Tibial artery (tissue), 4 donors: ENCODE measurements at regions not wholly inside any gene's neighbourhood (a gene's known extent, or its start where the extent isn't known, plus 50 kb on each side); places are given as distances from the start of the nearest gene placed in this dataset.
"Not testable (repeated sequence)": the region's sequence is repeated elsewhere in the genome, so short reads cannot be mapped to it uniquely, and the experiment has no call there.

Experiments used
- DNase-seq, 2 donors: peaks; one replicate each; pipeline ENCODE4 v3.0.0-alpha.2; 2019
- H3K27ac ChIP-seq, 2 donors: fragments of 200-600 bp; sonication (generic) in 1 of 2; 1 replicate in 1 of 2; 2 replicates in 1 of 2; pipeline ENCODE4 v1.5.1; 2018 to 2019; ENCODE audit warnings: mild to moderate bottlenecking in 1 of 2
- H3K27me3 ChIP-seq, 2 donors: fragments of 200-600 bp; sonication (generic) in 1 of 2; one replicate each; pipeline versions ENCODE4 v1.5.1 to v1.6.0; 2016 to 2019
- H3K36me3 ChIP-seq, 3 donors: fragments of 200-600 bp; sonication (generic) in 2 of 3; one replicate each; pipeline ENCODE4 v1.5.1; 2016 to 2019; ENCODE audit warnings: mild to moderate bottlenecking in 2 of 3
- H3K4me1 ChIP-seq, 4 donors: fragments of 200-600 bp; sonication (generic) in 2 of 4; 1 replicate in 3 of 4; 2 replicates in 1 of 4; pipeline ENCODE4 v1.5.1; 2016 to 2019
- H3K4me3 ChIP-seq, 2 donors: fragments of 200-600 bp; sonication (generic) in 1 of 2; 1 replicate in 1 of 2; 2 replicates in 1 of 2; pipeline ENCODE4 v1.5.1; 2018 to 2019; ENCODE audit warnings: mild to moderate bottlenecking in 2 of 2
- H3K9me3 ChIP-seq, 3 donors: fragments of 200-600 bp; sonication (generic) in 1 of 3; one replicate each; pipeline ENCODE4 v1.5.1; 2016 to 2019
- intact Hi-C: fragments of 100-400 bp; cut with DNase I; formaldehyde crosslinking; loops from one replicate; pipeline ENCODE4 v1.15.0; 2023; ENCODE audit warnings: low total_unique reads
- TF ChIP-seq, protein P1 (sequence below), 2 experiments: fragments of 200-600 bp in 1 of 2; fragments of 450-650 bp in 1 of 2; IDR thresholded peaks; one replicate each; pipeline ENCODE4 v1.5.1; 2017 to 2019; ENCODE audit warnings: antibody characterized with exemption in 2 of 2, mild to moderate bottlenecking in 1 of 2, moderate library complexity in 1 of 2

- H3K9me3 ChIP-seq = no peaks in the 10 kb centered on the region
- H3K27ac ChIP-seq = no peak overlapping the region
- TF ChIP-seq, protein P1, sequence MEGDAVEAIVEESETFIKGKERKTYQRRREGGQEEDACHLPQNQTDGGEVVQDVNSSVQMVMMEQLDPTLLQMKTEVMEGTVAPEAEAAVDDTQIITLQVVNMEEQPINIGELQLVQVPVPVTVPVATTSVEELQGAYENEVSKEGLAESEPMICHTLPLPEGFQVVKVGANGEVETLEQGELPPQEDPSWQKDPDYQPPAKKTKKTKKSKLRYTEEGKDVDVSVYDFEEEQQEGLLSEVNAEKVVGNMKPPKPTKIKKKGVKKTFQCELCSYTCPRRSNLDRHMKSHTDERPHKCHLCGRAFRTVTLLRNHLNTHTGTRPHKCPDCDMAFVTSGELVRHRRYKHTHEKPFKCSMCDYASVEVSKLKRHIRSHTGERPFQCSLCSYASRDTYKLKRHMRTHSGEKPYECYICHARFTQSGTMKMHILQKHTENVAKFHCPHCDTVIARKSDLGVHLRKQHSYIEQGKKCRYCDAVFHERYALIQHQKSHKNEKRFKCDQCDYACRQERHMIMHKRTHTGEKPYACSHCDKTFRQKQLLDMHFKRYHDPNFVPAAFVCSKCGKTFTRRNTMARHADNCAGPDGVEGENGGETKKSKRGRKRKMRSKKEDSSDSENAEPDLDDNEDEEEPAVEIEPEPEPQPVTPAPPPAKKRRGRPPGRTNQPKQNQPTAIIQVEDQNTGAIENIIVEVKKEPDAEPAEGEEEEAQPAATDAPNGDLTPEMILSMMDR (IDR thresholded peaks at IDR 0.05) = no peak
- H3K27me3 ChIP-seq = no peaks in the 10 kb centered on the region
- no peak for DNase-seq
- intact Hi-C loops = loop anchor here (5.0 to 10.0 kb wide), 2 partner anchors 293 to 360 kb away; no protein-coding TSS in a partner anchor
- no peak overlapping the region for H3K4me3 ChIP-seq
- H3K4me1 ChIP-seq = peaks cover 0 to 4% (median 0%) of the 10 kb centered on the region in 4 donors
- no peaks in the 10 kb centered on the region for H3K36me3 ChIP-seq
These were observed 72.9 kb upstream of the PAM start for GRCh38 chr5:102682101-102682647.

DNA sequence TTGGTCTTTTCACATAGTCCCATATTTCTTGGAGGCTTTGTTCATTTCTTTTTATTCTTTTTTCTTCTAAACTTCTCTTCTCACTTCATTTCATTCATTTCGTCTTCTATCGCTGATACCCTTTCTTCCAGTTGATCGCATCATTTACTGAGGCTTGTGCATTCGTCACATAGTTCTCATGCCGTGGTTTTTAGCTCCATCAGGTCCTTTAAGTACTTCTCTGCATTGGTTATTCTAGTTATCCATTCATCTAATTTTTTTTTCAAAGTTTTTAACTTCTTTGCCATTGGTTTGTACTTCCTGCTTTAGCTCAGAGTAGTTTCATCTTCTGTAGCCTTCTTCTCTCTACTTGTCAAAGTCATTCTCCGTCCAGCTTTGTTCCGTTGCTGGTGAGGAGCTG is 67.0 kb upstream of the PAM start:
- intact Hi-C loops = loop anchor here (10.0 kb wide), 1 partner anchor 287 kb away; no protein-coding TSS in a partner anchor
- H3K27ac ChIP-seq, DNase-seq, H3K9me3 ChIP-seq, H3K27me3 ChIP-seq, H3K4me1 ChIP-seq, H3K4me3 ChIP-seq, H3K36me3 ChIP-seq: not testable (repeated sequence)

DNA sequence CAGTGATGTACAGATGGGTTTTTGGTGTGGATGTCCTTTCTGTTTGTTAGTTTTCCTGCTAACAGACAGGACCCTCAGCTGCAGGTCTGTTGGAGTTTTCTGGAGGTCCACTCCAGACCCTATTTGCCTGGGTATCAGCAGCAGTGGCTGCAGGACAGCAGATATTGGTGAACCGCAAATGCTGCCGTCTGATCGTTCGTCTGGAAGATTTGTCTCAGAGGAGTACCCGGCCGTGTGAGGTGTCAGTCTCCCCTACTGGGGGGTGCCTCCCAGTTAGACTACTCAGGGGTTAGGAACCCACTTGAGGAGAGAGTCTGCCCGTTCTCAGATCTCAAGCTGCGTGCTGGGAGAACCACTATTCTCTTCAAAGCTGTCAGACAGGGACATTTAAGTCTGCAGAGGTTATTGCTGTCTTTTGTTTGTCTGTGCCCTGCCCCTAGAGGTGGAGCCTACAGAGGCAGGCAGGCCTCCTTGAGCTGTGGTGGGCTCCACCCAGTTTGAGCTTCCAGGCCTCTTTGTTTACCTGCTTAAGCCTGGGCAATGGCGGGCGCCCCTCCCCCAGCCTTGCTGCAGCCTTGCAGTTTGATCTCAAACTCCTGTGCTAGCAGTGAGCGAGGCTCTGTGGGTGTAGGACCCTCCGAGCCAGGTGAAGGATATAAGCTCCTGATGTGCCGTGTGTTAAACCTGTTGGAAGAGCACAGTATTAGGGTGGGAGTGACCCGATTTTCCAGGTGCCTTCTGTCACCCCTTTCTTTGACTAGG is 66.3 kb upstream of the PAM start:
- not testable (repeated sequence) for DNase-seq, H3K4me3 ChIP-seq, H3K36me3 ChIP-seq, H3K4me1 ChIP-seq, H3K27ac ChIP-seq, H3K27me3 ChIP-seq, H3K9me3 ChIP-seq
- intact Hi-C loops = loop anchor here (10.0 kb wide), 1 partner anchor 286 kb away; no protein-coding TSS in a partner anchor

GRCh38 chr5:102690910-102691309 is 64.2 kb upstream of the PAM start:
- Histone ChIP-seq H3K4me1 (no peaks in the 10 kb centered on the region), H3K27ac (no peak overlapping the region), H3K27me3 (no peaks in the 10 kb centered on the region), H3K36me3 (no peaks in the 10 kb centered on the region), H3K9me3 (no peaks in the 10 kb centered on the region), H3K4me3 (no peak overlapping the region)
- intact Hi-C loops = no loop called here
- no peak for DNase-seq
- TF ChIP-seq, protein P1 (IDR thresholded peaks at IDR 0.05) = no peak

GRCh38 chr5:102691434-102691833 is 63.7 kb upstream of the PAM start:
- no peak for DNase-seq
- Histone ChIP-seq H3K4me3 (no peak overlapping the region), H3K27ac (no peak overlapping the region), H3K9me3 (no peaks in the 10 kb centered on the region), H3K4me1 (no peaks in the 10 kb centered on the region), H3K27me3 (no peaks in the 10 kb centered on the region), H3K36me3 (no peaks in the 10 kb centered on the region)
- TF ChIP-seq, protein P1 (IDR thresholded peaks at IDR 0.05) = no peak
- intact Hi-C loops = no loop called here

- no peak overlapping the region for H3K4me3 ChIP-seq
- intact Hi-C loops = no loop called here
These were observed 54.8 kb upstream of the PAM start for GRCh38 chr5:102700120-102700831.

More at GRCh38 chr5:102700120-102700831, 54.8 kb upstream of the PAM start:
- Histone ChIP-seq H3K9me3 (no peaks in the 10 kb centered on the region), H3K27me3 (no peaks in the 10 kb centered on the region), H3K27ac (no peak overlapping the region), H3K4me1 (no peaks in the 10 kb centered on the region), H3K36me3 (no peaks in the 10 kb centered on the region)
- TF ChIP-seq, protein P1 (IDR thresholded peaks at IDR 0.05) = no peak
- no peak for DNase-seq
